BE2C (cell line): ENCODE measurements at regions not wholly inside any gene's neighbourhood (a gene's known extent, or its start where the extent isn't known, plus 50 kb on each side); places are given as distances from the start of the nearest gene placed in this dataset.

Experiments used
- DNase-seq: peaks from one replicate; pipeline ENCODE4 v3.0.0-alpha.2; 2020
- H3K27me3 ChIP-seq: fragments of 250-450 bp; sonication (Bioruptor Pico); 2 replicates; pipeline ENCODE4 v1.5.1; 2020; ENCODE audit warnings: mild to moderate bottlenecking
- H3K36me3 ChIP-seq: fragments of 250-450 bp; sonication (Bioruptor Pico); 2 replicates; pipeline ENCODE4 v1.5.1; 2020; ENCODE audit warnings: mild to moderate bottlenecking
- H3K4me1 ChIP-seq: fragments of 250-450 bp; sonication (Bioruptor Pico); 2 replicates; pipeline ENCODE4 v1.5.1; 2020
- H3K4me3 ChIP-seq: 2 replicates; pipeline ENCODE4 v1.5.1; 2011; ENCODE audit warnings: low read depth, low read length
- H3K9me3 ChIP-seq: fragments of 250-450 bp; sonication (Bioruptor Pico); 2 replicates; pipeline ENCODE4 v1.5.1; 2020
- CTCF ChIP-seq: IDR thresholded peaks from 2 replicates; pipeline ENCODE4 v1.5.1; 2012; ENCODE audit warnings: mild to moderate bottlenecking, low read depth, low read length

GRCh38 chr1:209406168-209406567 lies 177.3 kb upstream of the CAMK1G start:
- DNase-seq: no peak
- TF ChIP-seq CTCF: no peak
- Histone ChIP-seq H3K4me1 (no peaks in the 10 kb centered on the region), H3K27me3 (peaks cover 17% of the 10 kb centered on the region), H3K36me3 (no peaks in the 10 kb centered on the region), H3K4me3 (no peak overlapping the region), H3K9me3 (no peaks in the 10 kb centered on the region)

GRCh38 chr1:209406595-209406994 lies 176.9 kb upstream of the CAMK1G start:
- no peak overlapping the region for H3K4me3 ChIP-seq
- no peaks in the 10 kb centered on the region for H3K9me3 ChIP-seq
- H3K27me3 ChIP-seq: peaks cover 17% of the 10 kb centered on the region
- no peaks in the 10 kb centered on the region for H3K36me3 ChIP-seq
- TF ChIP-seq CTCF: no peak
- no peak for DNase-seq
- H3K4me1 ChIP-seq: no peaks in the 10 kb centered on the region

GRCh38 chr1:209409780-209410179 lies 173.7 kb upstream of the CAMK1G start:
- TF ChIP-seq CTCF: no peak
- Histone ChIP-seq H3K4me3 (no peak overlapping the region), H3K9me3 (no peaks in the 10 kb centered on the region), H3K27me3 (peaks cover 9% of the 10 kb centered on the region), H3K4me1 (no peaks in the 10 kb centered on the region), H3K36me3 (no peaks in the 10 kb centered on the region)
- DNase-seq: no peak

GRCh38 chr1:209411491-209411929 lies 172.0 kb upstream of the CAMK1G start:
- no peak for TF ChIP-seq CTCF
- no peaks in the 10 kb centered on the region for H3K9me3 ChIP-seq
- H3K36me3 ChIP-seq: no peaks in the 10 kb centered on the region
- no peak overlapping the region for H3K4me3 ChIP-seq
- DNase-seq: no peak
- no peaks in the 10 kb centered on the region for H3K4me1 ChIP-seq
- H3K27me3 ChIP-seq: peaks cover 6% of the 10 kb centered on the region

- H3K27me3 ChIP-seq: peaks cover 6% of the 10 kb centered on the region
- no peaks in the 10 kb centered on the region for H3K36me3 ChIP-seq
- H3K4me1 ChIP-seq: no peaks in the 10 kb centered on the region
- no peak for TF ChIP-seq CTCF
- no peak for DNase-seq
- H3K4me3 ChIP-seq: no peak overlapping the region
- H3K9me3 ChIP-seq: no peaks in the 10 kb centered on the region
These were observed 171.5 kb upstream of the CAMK1G start for GRCh38 chr1:209412036-209412435.

GRCh38 chr1:209412566-209412965 lies 170.9 kb upstream of the CAMK1G start:
- Histone ChIP-seq H3K4me3 (no peak overlapping the region), H3K9me3 (no peaks in the 10 kb centered on the region), H3K36me3 (no peaks in the 10 kb centered on the region), H3K27me3 (peaks cover 6% of the 10 kb centered on the region), H3K4me1 (no peaks in the 10 kb centered on the region)
- TF ChIP-seq CTCF: no peak
- no peak for DNase-seq
